CD4-positive, alpha-beta T cell (primary cell): ENCODE measurements at regions not wholly inside any gene's neighbourhood (a gene's known extent, or its start where the extent isn't known, plus 50 kb on each side); places are given as distances from the start of the nearest gene placed in this dataset.

ENCODE experiments used
- ATAC-seq: fragments of 200-7000 bp; cut with Tn5 transposase; one replicate; pipeline ENCODE4 v1.10.0; 2022; ENCODE audit warnings: mild to moderate bottlenecking; ENCODE audit not compliant: poor library complexity
- CTCF ChIA-PET: fragments of 350-600 bp; sonication (Branson Sonifier 250); formaldehyde crosslinking; loops from one replicate; lab custom pipeline; 2021; ENCODE audit warnings: antibody characterized with exemption, inconsistent platforms; lab: Charles Lee
- POLR2A ChIA-PET: fragments of 350-600 bp; sonication (Branson Sonifier 250); formaldehyde crosslinking; loops from one replicate; lab custom pipeline; 2021; ENCODE audit warnings: antibody characterized with exemption, inconsistent platforms; lab: Charles Lee
- DNase-seq, 14 experiments: peaks; one replicate each; pipeline ENCODE4 v3.0.0-alpha.2; 2013 to 2020; ENCODE audit warnings: mixed read lengths in 2 of 14
- H3K27ac ChIP-seq, 2 donors: one replicate each; pipeline versions ENCODE4 v1.5.1 to v1.7.0; 2013; ENCODE audit warnings: low read length in 2 of 2, low read depth in 1 of 2, mild to moderate bottlenecking in 1 of 2
- H3K27me3 ChIP-seq, 2 experiments: 1 replicate in 1 of 2; 2 replicates in 1 of 2; pipeline versions ENCODE4 v1.6.1 to v1.7.0; 2013; ENCODE audit warnings: low read length in 2 of 2, control low read depth in 1 of 2, mild to moderate bottlenecking in 1 of 2, moderate library complexity in 1 of 2; ENCODE audit not compliant: insufficient read depth in 2 of 2, control insufficient read depth in 1 of 2
- H3K36me3 ChIP-seq: one replicate; pipeline ENCODE4 v1.6.1; 2013; ENCODE audit warnings: low read length, control low read depth; ENCODE audit not compliant: insufficient read depth
- H3K4me1 ChIP-seq: one replicate; pipeline ENCODE4 v1.6.1; 2013; ENCODE audit warnings: low read length, control low read depth; ENCODE audit not compliant: insufficient read depth
- H3K4me3 ChIP-seq: one replicate; pipeline ENCODE4 v1.5.1; 2013; ENCODE audit warnings: mild to moderate bottlenecking, low read length, moderate library complexity
- H3K9me3 ChIP-seq, 2 experiments: 1 replicate in 1 of 2; 2 replicates in 1 of 2; pipeline versions ENCODE4 v1.6.1 to v1.7.0; 2013; ENCODE audit warnings: low read length in 2 of 2, mild to moderate bottlenecking in 2 of 2, control low read depth in 1 of 2, moderate library complexity in 1 of 2; ENCODE audit not compliant: control insufficient read depth in 1 of 2, insufficient read depth in 1 of 2
- H3K27ac Mint-ChIP-seq: one replicate; pipeline ENCODE4 v1.8.0; 2020; ENCODE audit warnings: mixed read lengths
- H3K27me3 Mint-ChIP-seq: one replicate; pipeline ENCODE4 v1.8.0; 2021; ENCODE audit warnings: mixed read lengths
- H3K36me3 Mint-ChIP-seq: one replicate; pipeline ENCODE4 v1.8.0; 2021; ENCODE audit warnings: low read depth, mixed read lengths
- H3K4me1 Mint-ChIP-seq: one replicate; pipeline ENCODE4 v1.8.0; 2021; ENCODE audit warnings: low read depth, mixed read lengths
- H3K4me3 Mint-ChIP-seq: one replicate; pipeline ENCODE4 v1.8.0; 2020; ENCODE audit warnings: mild to moderate bottlenecking, mixed read lengths
- H3K9me3 Mint-ChIP-seq: one replicate; pipeline ENCODE4 v1.8.0; 2020; ENCODE audit warnings: mixed read lengths
- CTCF ChIP-seq: fragments of 200-600 bp; IDR thresholded peaks from one replicate; pipeline ENCODE4 v1.8.0; 2022; ENCODE audit warnings: antibody characterized with exemption, mild to moderate bottlenecking
- intact Hi-C, 2 experiments: fragments of 100-400 bp; cut with DNase I in 1 of 2; cut with micrococcal nuclease in 1 of 2; formaldehyde crosslinking; loops; one replicate each; pipeline versions ENCODE4 v1.15.1 to v1.9.0; 2023 to 2025; cut with DNase I, micrococcal nuclease

GRCh38 chr11:38060920-38061319, 1462.9 kb upstream of the RAG2 start:
- Mint-ChIP-seq H3K4me1 (no peaks in the 10 kb centered on the region), H3K36me3 (no peaks in the 10 kb centered on the region), H3K9me3 (peaks cover 7% of the 10 kb centered on the region), H3K27me3 (no peaks in the 10 kb centered on the region), H3K27ac (no peak overlapping the region), H3K4me3 (no peak overlapping the region)
- DNase-seq (no peak), ATAC-seq (no peak)
- ChIA-PET POLR2A (no interaction called here), CTCF (no interaction called here)
- Histone ChIP-seq H3K4me1 (no peaks in the 10 kb centered on the region), H3K9me3 (no peaks in the 10 kb centered on the region), H3K36me3 (no peaks in the 10 kb centered on the region), H3K4me3 (no peak overlapping the region), H3K27ac (no peak overlapping the region), H3K27me3 (no peaks in the 10 kb centered on the region)
- intact Hi-C loops, result no loop called here
- no peak for TF ChIP-seq CTCF

GRCh38 chr11:38060136-38060535, 1462.1 kb upstream of the RAG2 start:
- Mint-ChIP-seq H3K27ac (no peak overlapping the region), H3K9me3 (peaks cover 7% of the 10 kb centered on the region), H3K27me3 (no peaks in the 10 kb centered on the region), H3K4me1 (no peaks in the 10 kb centered on the region), H3K4me3 (no peak overlapping the region), H3K36me3 (no peaks in the 10 kb centered on the region)
- no peaks in the 10 kb centered on the region for H3K9me3 ChIP-seq
- no peak overlapping the region for H3K4me3 ChIP-seq
- H3K4me1 ChIP-seq, result no peaks in the 10 kb centered on the region
- ChIA-PET POLR2A (no interaction called here), CTCF (no interaction called here)
- H3K36me3 ChIP-seq, result no peaks in the 10 kb centered on the region
- DNase-seq (no peak), ATAC-seq (no peak)
- H3K27me3 ChIP-seq, result no peaks in the 10 kb centered on the region
- H3K27ac ChIP-seq, result no peak overlapping the region
- intact Hi-C loops, result no loop called here
- TF ChIP-seq CTCF, result no peak

- no peak overlapping the region for H3K27ac Mint-ChIP-seq
- H3K27me3 ChIP-seq, result no peaks in the 10 kb centered on the region
- no peaks in the 10 kb centered on the region for H3K4me1 Mint-ChIP-seq
- H3K36me3 Mint-ChIP-seq, result no peaks in the 10 kb centered on the region
- TF ChIP-seq CTCF, result no peak
- no peak overlapping the region for H3K4me3 ChIP-seq
- no peaks in the 10 kb centered on the region for H3K36me3 ChIP-seq
- intact Hi-C loops, result no loop called here
- ChIA-PET POLR2A (no interaction called here), CTCF (no interaction called here)
- no peaks in the 10 kb centered on the region for H3K4me1 ChIP-seq
- ATAC-seq (no peak), DNase-seq (no peak)
- peaks cover 8% of the 10 kb centered on the region for H3K9me3 Mint-ChIP-seq
- no peak overlapping the region for H3K27ac ChIP-seq
- H3K27me3 Mint-ChIP-seq, result no peaks in the 10 kb centered on the region
- no peaks in the 10 kb centered on the region for H3K9me3 ChIP-seq
- H3K4me3 Mint-ChIP-seq, result no peak overlapping the region
Measured at GRCh38 chr11:38046571-38047135, 1448.6 kb upstream of the RAG2 start.
